GM12891 (cell line): ENCODE measurements at regions not wholly inside any gene's neighbourhood (a gene's known extent, or its start where the extent isn't known, plus 50 kb on each side); places are given as distances from the start of the nearest gene placed in this dataset.

Experiments
- POLR2A ChIP-seq: IDR thresholded peaks from 2 replicates; pipeline ENCODE4 v1.6.1; 2011; ENCODE audit warnings: low read depth, low read length, control low read depth
- POLR2AphosphoS5 ChIP-seq: IDR thresholded peaks from 2 replicates; pipeline ENCODE4 v1.6.1; 2011; ENCODE audit warnings: low read depth, low read length, control low read depth
- TAF1 ChIP-seq: IDR thresholded peaks from 2 replicates; pipeline ENCODE4 v1.6.1; 2011; ENCODE audit warnings: low read depth, low read length, control low read depth

GRCh38 chr15:53160092-53160704, 370.1 kb upstream of the ONECUT1 start:
- TF ChIP-seq POLR2AphosphoS5 (no peak), POLR2A (no peak), TAF1 (no peak)
